HG03039 (cell line): ENCODE measurements at regions not wholly inside any gene's neighbourhood (a gene's known extent, or its start where the extent isn't known, plus 50 kb on each side); places are given as distances from the start of the nearest gene placed in this dataset.

Experiments used
- ATAC-seq: cut with Tn5 transposase; IDR thresholded peaks from one replicate; pipeline ENCODE4 v1.9.1; 2021; ENCODE audit warnings: mild to moderate bottlenecking, moderate library complexity; ENCODE audit not compliant: unreplicated experiment

- no peak for ATAC-seq
Measured at GRCh38 chr3:86733257-86733656, 257.7 kb downstream of the VGLL3 start.

- ATAC-seq, result no peak
Measured at GRCh38 chr3:86731501-86731901, 259.4 kb downstream of the VGLL3 start.

GRCh38 chr3:86723433-86723832, 267.5 kb downstream of the VGLL3 start:
- ATAC-seq, result no peak

- ATAC-seq, result no peak
Measured at GRCh38 chr3:86711634-86712033, 279.3 kb downstream of the VGLL3 start.

GRCh38 chr3:86708893-86709292, 282.1 kb downstream of the VGLL3 start:
- ATAC-seq, result no peak

- no peak for ATAC-seq
Measured at GRCh38 chr3:86702381-86702958, 288.5 kb downstream of the VGLL3 start.

GRCh38 chr3:86695752-86696151, 295.2 kb downstream of the VGLL3 start:
- ATAC-seq, result no peak

- ATAC-seq, result no peak
Measured at GRCh38 chr3:86673991-86674390, 317.0 kb downstream of the VGLL3 start.

GRCh38 chr3:86661817-86662216, 329.1 kb downstream of the VGLL3 start:
- no peak for ATAC-seq

GRCh38 chr3:86658876-86659275, 332.1 kb downstream of the VGLL3 start:
- no peak for ATAC-seq

GRCh38 chr3:86654806-86655460, 336.0 kb downstream of the VGLL3 start:
- ATAC-seq, result no peak

- no peak for ATAC-seq
Measured at GRCh38 chr3:86653661-86654205, 337.2 kb downstream of the VGLL3 start.

GRCh38 chr3:86648087-86648486, 342.9 kb downstream of the VGLL3 start:
- no peak for ATAC-seq

GRCh38 chr3:86645756-86646155, 345.2 kb downstream of the VGLL3 start:
- ATAC-seq, result no peak

GRCh38 chr3:86634361-86634760, 356.6 kb downstream of the VGLL3 start:
- ATAC-seq, result no peak

GRCh38 chr3:86629511-86629910, 361.4 kb downstream of the VGLL3 start:
- no peak for ATAC-seq

- no peak for ATAC-seq
Measured at GRCh38 chr3:86624192-86624591, 366.8 kb downstream of the VGLL3 start.

- ATAC-seq, result no peak
Measured at GRCh38 chr3:86618706-86619105, 372.2 kb downstream of the VGLL3 start.

GRCh38 chr3:86605166-86605565, 385.8 kb downstream of the VGLL3 start:
- ATAC-seq, result no peak

GRCh38 chr3:86595696-86596095, 395.3 kb downstream of the VGLL3 start:
- no peak for ATAC-seq

- ATAC-seq, result no peak
Measured at GRCh38 chr3:86594838-86595237, 396.1 kb downstream of the VGLL3 start.

GRCh38 chr3:86578071-86578470, 412.9 kb downstream of the VGLL3 start:
- ATAC-seq, result no peak
